H1 (cell line): ENCODE measurements at regions not wholly inside any gene's neighbourhood (a gene's known extent, or its start where the extent isn't known, plus 50 kb on each side); places are given as distances from the start of the nearest gene placed in this dataset.

Experiments used
- CBX5 ChIP-seq: fragments of 300-800, 300-1000 bp; sonication (generic); IDR thresholded peaks from 2 replicates; pipeline ENCODE4 v1.7.1; 2016; ENCODE audit warnings: antibody characterized with exemption, low read length, low read depth
- CTCF ChIP-seq, 3 experiments: IDR thresholded peaks; 1 replicate in 2 of 3; 2 replicates in 1 of 3; pipeline versions ENCODE4 v1.5.1 to v1.6.1; 2011; ENCODE audit warnings: low read length in 3 of 3, mild to moderate bottlenecking in 3 of 3, inconsistent platforms in 2 of 3, low read depth in 1 of 3, moderate library complexity in 1 of 3; ENCODE audit not compliant: insufficient read depth in 1 of 3; ENCODE audit errors: control extremely low read depth in 1 of 3

- TF ChIP-seq CBX5 (no peak), CTCF (IDR thresholded peaks at IDR 0.05; ENCODE audit: control extremely low read depth in 1 of 3, insufficient read depth in 1 of 3, low read depth in 1 of 3, low read length in 3 of 3) (no peak)
Observed at GRCh38 chr11:28759311-28759710, 651.1 kb downstream of the METTL15 start.
